GM23338 (cell line): ENCODE measurements at regions not wholly inside any gene's neighbourhood (a gene's known extent, or its start where the extent isn't known, plus 50 kb on each side); places are given as distances from the start of the nearest gene placed in this dataset.

Experiments used
- ATAC-seq: fragments of 200-7000 bp; cut with Tn5 transposase; 3 replicates; pipeline ENCODE4 v1.9.1; 2020
- DNase-seq: peaks from one replicate; pipeline ENCODE4 v3.0.0-alpha.2; 2015; ENCODE audit warnings: low spot score
- H2AFZ ChIP-seq: fragments of 200-600 bp; sonication (generic); 2 replicates; pipeline ENCODE4 v1.8.0; 2016; ENCODE audit warnings: antibody characterized with exemption, mild to moderate bottlenecking, moderate library complexity
- H3F3A ChIP-seq: fragments of 200-600 bp; sonication (generic); replicated peaks from 2 replicates; pipeline ENCODE4 v1.8.0; 2017; ENCODE audit warnings: antibody characterized with exemption, mixed run types, low read depth
- H3K27ac ChIP-seq: fragments of 200-600 bp; sonication (generic); 2 replicates; pipeline ENCODE4 v1.6.1; 2016; ENCODE audit warnings: low read depth
- H3K27me3 ChIP-seq: fragments of 200-600 bp; sonication (generic); 2 replicates; pipeline ENCODE4 v1.8.0; 2016; ENCODE audit warnings: mild to moderate bottlenecking, mixed run types, moderate library complexity; ENCODE audit not compliant: insufficient read depth
- H3K36me3 ChIP-seq: fragments of 200-600 bp; sonication (generic); 2 replicates; pipeline ENCODE4 v1.8.0; 2016; ENCODE audit warnings: mild to moderate bottlenecking; ENCODE audit not compliant: insufficient read depth
- H3K4me1 ChIP-seq: fragments of 200-600 bp; sonication (generic); 2 replicates; pipeline ENCODE4 v1.8.0; 2016; ENCODE audit warnings: mild to moderate bottlenecking, moderate library complexity; ENCODE audit not compliant: insufficient read depth
- H3K4me2 ChIP-seq: fragments of 200-600 bp; sonication (generic); 2 replicates; pipeline ENCODE4 v1.7.1; 2017; ENCODE audit warnings: mixed run types
- H3K4me3 ChIP-seq: fragments of 200-600 bp; sonication (generic); 2 replicates; pipeline ENCODE4 v1.6.1; 2016; ENCODE audit warnings: mixed run types
- H3K79me2 ChIP-seq: fragments of 200-600 bp; sonication (generic); replicated peaks from 2 replicates; pipeline ENCODE4 v1.8.0; 2017; ENCODE audit warnings: mild to moderate bottlenecking; ENCODE audit not compliant: insufficient read depth
- H3K9me2 ChIP-seq: fragments of 200-600 bp; sonication (generic); 2 replicates; pipeline ENCODE4 v1.8.0; 2017; ENCODE audit not compliant: insufficient read depth
- H4K20me1 ChIP-seq: fragments of 200-600 bp; sonication (generic); replicated peaks from 2 replicates; pipeline ENCODE4 v1.8.0; 2017; ENCODE audit warnings: mild to moderate bottlenecking; ENCODE audit not compliant: insufficient read depth
- H3K27ac Mint-ChIP-seq: 2 replicates; pipeline ENCODE4 v1.8.0; 2020; ENCODE audit warnings: inconsistent platforms, mild to moderate bottlenecking, moderate library complexity, mixed read lengths
- H3K27me3 Mint-ChIP-seq: 3 replicates; pipeline ENCODE4 v1.8.0; 2022; ENCODE audit warnings: low read depth, mild to moderate bottlenecking, moderate library complexity, mixed read lengths, inconsistent platforms; ENCODE audit not compliant: insufficient read depth, poor library complexity
- H3K36me3 Mint-ChIP-seq: 3 replicates; pipeline ENCODE4 v1.8.0; 2021; ENCODE audit warnings: low read depth, mild to moderate bottlenecking, inconsistent platforms, moderate library complexity, mixed read lengths
- H3K4me1 Mint-ChIP-seq: 3 replicates; pipeline ENCODE4 v1.8.0; 2020; ENCODE audit warnings: mild to moderate bottlenecking, inconsistent platforms, mixed read lengths
- H3K4me3 Mint-ChIP-seq: 3 replicates; pipeline ENCODE4 v1.8.0; 2021; ENCODE audit warnings: moderate library complexity, mild to moderate bottlenecking, inconsistent platforms, mixed read lengths
- H3K9me3 Mint-ChIP-seq: 3 replicates; pipeline ENCODE4 v1.8.0; 2020; ENCODE audit warnings: moderate library complexity, mild to moderate bottlenecking, inconsistent platforms, mixed read lengths
- CREB1 ChIP-seq: fragments of 250-450 bp; sonication (Bioruptor Pico); IDR thresholded peaks from 2 replicates; pipeline ENCODE4 v1.5.0; 2020; ENCODE audit warnings: low read depth, mild to moderate bottlenecking, moderate library complexity
- EZH2 ChIP-seq: fragments of 200-600 bp; sonication (generic); IDR thresholded peaks from one replicate; pipeline ENCODE4 v1.8.0; 2017; ENCODE audit warnings: antibody characterized with exemption, mild to moderate bottlenecking, low read depth; ENCODE audit not compliant: unreplicated experiment
- EZH2phosphoT487 ChIP-seq: fragments of 200-600 bp; sonication (generic); IDR thresholded peaks from one replicate; pipeline ENCODE4 v1.8.1; 2018; ENCODE audit warnings: antibody characterized with exemption; ENCODE audit not compliant: unreplicated experiment
- JUNB ChIP-seq: IDR thresholded peaks from one replicate; pipeline ENCODE4 v1.6.1; 2016; ENCODE audit warnings: antibody characterized with exemption; ENCODE audit not compliant: unreplicated experiment
- NANOG ChIP-seq: IDR thresholded peaks from 2 replicates; pipeline ENCODE4 v1.6.1; 2016; ENCODE audit warnings: antibody characterized with exemption, borderline replicate concordance
- POLR2AphosphoS5 ChIP-seq: IDR thresholded peaks from 2 replicates; pipeline ENCODE4 v1.6.1; 2016; ENCODE audit warnings: antibody characterized with exemption, low read depth
- REST ChIP-seq: IDR thresholded peaks from one replicate; pipeline ENCODE4 v1.6.1; 2018; ENCODE audit warnings: antibody characterized with exemption; ENCODE audit not compliant: unreplicated experiment
- STAT1 ChIP-seq: IDR thresholded peaks from one replicate; pipeline ENCODE4 v1.6.1; 2016; ENCODE audit warnings: antibody characterized with exemption; ENCODE audit not compliant: unreplicated experiment
- ZNF114 ChIP-seq: fragments of 250-450 bp; sonication (Bioruptor Pico); IDR thresholded peaks from 2 replicates; pipeline ENCODE4 v1.5.0; 2020; ENCODE audit warnings: mild to moderate bottlenecking, moderate library complexity
- ZNF331 ChIP-seq: fragments of 250-450 bp; sonication (Bioruptor Pico); IDR thresholded peaks from 2 replicates; pipeline ENCODE4 v1.5.0; 2020; ENCODE audit warnings: low read depth, mild to moderate bottlenecking, moderate library complexity
- TF ChIP-seq, protein P1 (sequence below): fragments of 250-450 bp; sonication (Bioruptor Pico); IDR thresholded peaks from 2 replicates; pipeline ENCODE4 v1.5.0; 2020; ENCODE audit warnings: mild to moderate bottlenecking, moderate library complexity
- TF ChIP-seq, protein P2 (sequence below): IDR thresholded peaks from 2 replicates; pipeline ENCODE4 v1.6.1; 2016; ENCODE audit warnings: antibody characterized with exemption
- TF ChIP-seq, protein P3 (sequence below), 2 experiments: fragments of 200-600 bp in 1 of 2; sonication (generic) in 1 of 2; conservative IDR thresholded peaks; 2 replicates each; pipeline versions ENCODE4 v1.5.1 to v1.6.1; 2016 to 2017; ENCODE audit warnings: antibody characterized with exemption in 2 of 2, low read depth in 2 of 2, mild to moderate bottlenecking in 2 of 2, moderate library complexity in 1 of 2

GRCh38 chr5:107154593-107154992 is 516.1 kb downstream of the EFNA5 start:
- no peak for ATAC-seq
- H3K4me3 Mint-ChIP-seq, result no peak overlapping the region

More at GRCh38 chr5:107154593-107154992, 516.1 kb downstream of the EFNA5 start:
- Mint-ChIP-seq H3K27ac (no peak overlapping the region), H3K27me3 (no peaks in the 10 kb centered on the region), H3K36me3 (no peaks in the 10 kb centered on the region), H3K4me1 (no peaks in the 10 kb centered on the region), H3K9me3 (no peaks in the 10 kb centered on the region)
- no peaks in the 10 kb centered on the region for H3K4me1 ChIP-seq
- no peak for DNase-seq
- H3K27me3 ChIP-seq, result no peaks in the 10 kb centered on the region
- no peaks in the 10 kb centered on the region for H4K20me1 ChIP-seq
- H3K9me2 ChIP-seq, result 0 out of 2 replicates have a peak, but pooled peaks cover 3% of the 10 kb centered on the region
- H3K27ac ChIP-seq, result no peak overlapping the region
- no peak overlapping the region for H3K4me2 ChIP-seq
- no peaks in the 10 kb centered on the region for H3K36me3 ChIP-seq
- TF ChIP-seq ZNF331 (CRISPR knock-in tag), result no peak
- TF ChIP-seq REST, result no peak
- no peak for TF ChIP-seq POLR2AphosphoS5
- no peak for TF ChIP-seq JUNB
- TF ChIP-seq, protein P1, sequence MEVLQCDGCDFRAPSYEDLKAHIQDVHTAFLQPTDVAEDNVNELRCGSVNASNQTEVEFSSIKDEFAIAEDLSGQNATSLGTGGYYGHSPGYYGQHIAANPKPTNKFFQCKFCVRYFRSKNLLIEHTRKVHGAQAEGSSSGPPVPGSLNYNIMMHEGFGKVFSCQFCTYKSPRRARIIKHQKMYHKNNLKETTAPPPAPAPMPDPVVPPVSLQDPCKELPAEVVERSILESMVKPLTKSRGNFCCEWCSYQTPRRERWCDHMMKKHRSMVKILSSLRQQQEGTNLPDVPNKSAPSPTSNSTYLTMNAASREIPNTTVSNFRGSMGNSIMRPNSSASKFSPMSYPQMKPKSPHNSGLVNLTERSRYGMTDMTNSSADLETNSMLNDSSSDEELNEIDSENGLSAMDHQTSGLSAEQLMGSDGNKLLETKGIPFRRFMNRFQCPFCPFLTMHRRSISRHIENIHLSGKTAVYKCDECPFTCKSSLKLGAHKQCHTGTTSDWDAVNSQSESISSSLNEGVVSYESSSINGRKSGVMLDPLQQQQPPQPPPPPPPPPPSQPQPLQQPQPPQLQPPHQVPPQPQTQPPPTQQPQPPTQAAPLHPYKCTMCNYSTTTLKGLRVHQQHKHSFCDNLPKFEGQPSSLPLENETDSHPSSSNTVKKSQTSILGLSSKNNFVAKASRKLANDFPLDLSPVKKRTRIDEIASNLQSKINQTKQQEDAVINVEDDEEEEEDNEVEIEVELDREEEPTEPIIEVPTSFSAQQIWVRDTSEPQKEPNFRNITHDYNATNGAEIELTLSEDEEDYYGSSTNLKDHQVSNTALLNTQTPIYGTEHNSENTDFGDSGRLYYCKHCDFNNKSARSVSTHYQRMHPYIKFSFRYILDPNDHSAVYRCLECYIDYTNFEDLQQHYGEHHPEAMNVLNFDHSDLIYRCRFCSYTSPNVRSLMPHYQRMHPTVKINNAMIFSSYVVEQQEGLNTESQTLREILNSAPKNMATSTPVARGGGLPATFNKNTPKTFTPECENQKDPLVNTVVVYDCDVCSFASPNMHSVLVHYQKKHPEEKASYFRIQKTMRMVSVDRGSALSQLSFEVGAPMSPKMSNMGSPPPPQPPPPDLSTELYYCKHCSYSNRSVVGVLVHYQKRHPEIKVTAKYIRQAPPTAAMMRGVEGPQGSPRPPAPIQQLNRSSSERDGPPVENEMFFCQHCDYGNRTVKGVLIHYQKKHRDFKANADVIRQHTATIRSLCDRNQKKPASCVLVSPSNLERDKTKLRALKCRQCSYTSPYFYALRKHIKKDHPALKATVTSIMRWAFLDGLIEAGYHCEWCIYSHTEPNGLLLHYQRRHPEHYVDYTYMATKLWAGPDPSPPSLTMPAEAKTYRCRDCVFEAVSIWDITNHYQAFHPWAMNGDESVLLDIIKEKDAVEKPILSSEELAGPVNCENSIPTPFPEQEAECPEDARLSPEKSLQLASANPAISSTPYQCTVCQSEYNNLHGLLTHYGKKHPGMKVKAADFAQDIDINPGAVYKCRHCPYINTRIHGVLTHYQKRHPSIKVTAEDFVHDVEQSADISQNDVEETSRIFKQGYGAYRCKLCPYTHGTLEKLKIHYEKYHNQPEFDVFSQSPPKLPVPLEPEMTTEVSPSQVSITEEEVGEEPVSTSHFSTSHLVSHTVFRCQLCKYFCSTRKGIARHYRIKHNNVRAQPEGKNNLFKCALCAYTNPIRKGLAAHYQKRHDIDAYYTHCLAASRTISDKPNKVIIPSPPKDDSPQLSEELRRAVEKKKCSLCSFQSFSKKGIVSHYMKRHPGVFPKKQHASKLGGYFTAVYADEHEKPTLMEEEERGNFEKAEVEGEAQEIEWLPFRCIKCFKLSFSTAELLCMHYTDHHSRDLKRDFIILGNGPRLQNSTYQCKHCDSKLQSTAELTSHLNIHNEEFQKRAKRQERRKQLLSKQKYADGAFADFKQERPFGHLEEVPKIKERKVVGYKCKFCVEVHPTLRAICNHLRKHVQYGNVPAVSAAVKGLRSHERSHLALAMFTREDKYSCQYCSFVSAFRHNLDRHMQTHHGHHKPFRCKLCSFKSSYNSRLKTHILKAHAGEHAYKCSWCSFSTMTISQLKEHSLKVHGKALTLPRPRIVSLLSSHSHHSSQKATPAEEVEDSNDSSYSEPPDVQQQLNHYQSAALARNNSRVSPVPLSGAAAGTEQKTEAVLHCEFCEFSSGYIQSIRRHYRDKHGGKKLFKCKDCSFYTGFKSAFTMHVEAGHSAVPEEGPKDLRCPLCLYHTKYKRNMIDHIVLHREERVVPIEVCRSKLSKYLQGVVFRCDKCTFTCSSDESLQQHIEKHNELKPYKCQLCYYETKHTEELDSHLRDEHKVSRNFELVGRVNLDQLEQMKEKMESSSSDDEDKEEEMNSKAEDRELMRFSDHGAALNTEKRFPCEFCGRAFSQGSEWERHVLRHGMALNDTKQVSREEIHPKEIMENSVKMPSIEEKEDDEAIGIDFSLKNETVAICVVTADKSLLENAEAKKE (CRISPR knock-in tag), result no peak
- TF ChIP-seq CREB1 (CRISPR knock-in tag), result no peak
- TF ChIP-seq ZNF114 (CRISPR knock-in tag), result no peak
- no peak for TF ChIP-seq EZH2phosphoT487
- TF ChIP-seq, protein P2, sequence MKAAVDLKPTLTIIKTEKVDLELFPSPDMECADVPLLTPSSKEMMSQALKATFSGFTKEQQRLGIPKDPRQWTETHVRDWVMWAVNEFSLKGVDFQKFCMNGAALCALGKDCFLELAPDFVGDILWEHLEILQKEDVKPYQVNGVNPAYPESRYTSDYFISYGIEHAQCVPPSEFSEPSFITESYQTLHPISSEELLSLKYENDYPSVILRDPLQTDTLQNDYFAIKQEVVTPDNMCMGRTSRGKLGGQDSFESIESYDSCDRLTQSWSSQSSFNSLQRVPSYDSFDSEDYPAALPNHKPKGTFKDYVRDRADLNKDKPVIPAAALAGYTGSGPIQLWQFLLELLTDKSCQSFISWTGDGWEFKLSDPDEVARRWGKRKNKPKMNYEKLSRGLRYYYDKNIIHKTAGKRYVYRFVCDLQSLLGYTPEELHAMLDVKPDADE, result no peak
- no peak for TF ChIP-seq NANOG
- TF ChIP-seq, protein P3, sequence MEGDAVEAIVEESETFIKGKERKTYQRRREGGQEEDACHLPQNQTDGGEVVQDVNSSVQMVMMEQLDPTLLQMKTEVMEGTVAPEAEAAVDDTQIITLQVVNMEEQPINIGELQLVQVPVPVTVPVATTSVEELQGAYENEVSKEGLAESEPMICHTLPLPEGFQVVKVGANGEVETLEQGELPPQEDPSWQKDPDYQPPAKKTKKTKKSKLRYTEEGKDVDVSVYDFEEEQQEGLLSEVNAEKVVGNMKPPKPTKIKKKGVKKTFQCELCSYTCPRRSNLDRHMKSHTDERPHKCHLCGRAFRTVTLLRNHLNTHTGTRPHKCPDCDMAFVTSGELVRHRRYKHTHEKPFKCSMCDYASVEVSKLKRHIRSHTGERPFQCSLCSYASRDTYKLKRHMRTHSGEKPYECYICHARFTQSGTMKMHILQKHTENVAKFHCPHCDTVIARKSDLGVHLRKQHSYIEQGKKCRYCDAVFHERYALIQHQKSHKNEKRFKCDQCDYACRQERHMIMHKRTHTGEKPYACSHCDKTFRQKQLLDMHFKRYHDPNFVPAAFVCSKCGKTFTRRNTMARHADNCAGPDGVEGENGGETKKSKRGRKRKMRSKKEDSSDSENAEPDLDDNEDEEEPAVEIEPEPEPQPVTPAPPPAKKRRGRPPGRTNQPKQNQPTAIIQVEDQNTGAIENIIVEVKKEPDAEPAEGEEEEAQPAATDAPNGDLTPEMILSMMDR (conservative IDR thresholded peaks at IDR 0.05; ENCODE audit: low read depth in 2 of 2), result no peak
- no peak for TF ChIP-seq STAT1
- TF ChIP-seq EZH2, result no peak
- no peak overlapping the region for H2AFZ ChIP-seq
- no peak overlapping the region for H3K4me3 ChIP-seq
- no peaks in the 10 kb centered on the region for H3F3A ChIP-seq
- no peaks in the 10 kb centered on the region for H3K79me2 ChIP-seq
